COLO829 (cell line): ENCODE measurements at regions not wholly inside any gene's neighbourhood (a gene's known extent, or its start where the extent isn't known, plus 50 kb on each side); places are given as distances from the start of the nearest gene placed in this dataset.
A peak's percentile ranks its signal among the peaks of the same experiment; 100 is the strongest.

ENCODE experiments used
- DNase-seq: peaks from one replicate; pipeline ENCODE4 v3.0.0; 2012; ENCODE audit warnings: low spot score

DNA sequence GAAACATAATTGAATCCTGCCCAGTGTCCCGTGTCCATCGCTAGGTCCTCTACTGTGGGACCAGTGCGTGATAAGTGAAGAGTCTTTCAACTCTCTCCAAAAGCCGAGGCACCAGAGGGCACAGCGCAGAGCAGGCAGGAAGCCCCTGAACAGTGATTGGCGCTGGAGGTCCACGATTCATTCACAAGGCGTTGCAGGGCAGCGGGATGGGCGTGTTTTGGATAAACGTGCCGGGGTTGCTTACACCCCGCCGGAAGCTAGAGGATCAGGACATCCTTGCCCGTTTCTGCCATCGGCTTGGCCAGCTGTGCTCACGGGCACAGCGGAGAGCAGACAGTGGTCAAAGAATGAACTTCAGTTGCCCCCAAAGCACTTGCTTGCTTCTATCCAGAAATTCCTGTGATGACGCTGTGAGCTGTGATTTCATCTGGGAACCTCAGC is 86.0 kb upstream of the PFKP start:
- DNase-seq: no peak

DNA sequence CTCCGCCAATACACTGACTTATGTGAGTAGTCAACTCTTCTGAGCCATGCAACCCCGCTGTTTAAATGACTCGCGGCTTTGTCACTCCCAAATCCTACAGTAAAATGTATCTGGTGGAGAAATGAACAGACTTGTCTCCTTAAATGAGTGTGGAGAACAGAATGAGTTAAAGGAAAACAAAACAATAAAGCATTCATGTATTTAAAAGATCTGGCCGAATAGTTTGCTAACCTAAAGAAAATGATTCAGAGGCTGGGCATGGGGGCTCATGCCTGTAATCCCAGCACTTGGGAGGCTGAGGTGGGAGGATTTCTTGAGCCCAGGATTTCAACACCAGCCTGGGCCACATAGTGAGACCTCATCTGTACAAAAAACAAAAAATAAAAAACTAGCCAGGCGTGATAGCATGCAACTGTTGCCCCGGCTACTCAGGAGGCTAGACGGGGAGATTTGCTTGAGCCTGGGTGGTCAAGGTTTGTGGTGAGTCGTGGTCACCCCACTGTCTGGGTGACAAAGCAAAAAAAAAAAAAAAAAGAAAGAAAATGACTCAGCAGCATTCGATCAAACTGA is 86.5 kb upstream of the PFKP start:
- no peak for DNase-seq

DNA sequence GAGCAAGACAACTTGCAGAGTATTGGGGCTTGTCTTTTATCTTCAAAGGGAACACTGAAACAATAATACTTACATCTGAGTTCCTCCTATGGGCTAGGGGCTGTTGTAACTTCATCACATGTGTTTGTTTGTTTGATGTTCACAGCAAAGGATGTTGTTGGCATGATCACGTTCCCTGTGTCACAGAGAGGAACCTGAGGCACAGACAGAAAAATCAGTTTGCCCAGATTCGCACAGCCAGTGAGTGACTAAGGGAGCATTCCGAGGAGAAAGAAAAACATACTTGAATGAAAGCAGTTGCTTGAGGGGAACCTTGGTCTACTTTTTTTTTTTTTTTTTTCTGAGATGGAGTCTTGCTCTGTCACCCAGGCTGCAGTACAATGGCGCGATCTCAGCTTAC is 87.2 kb upstream of the PFKP start:
- DNase-seq: no peak

DNA sequence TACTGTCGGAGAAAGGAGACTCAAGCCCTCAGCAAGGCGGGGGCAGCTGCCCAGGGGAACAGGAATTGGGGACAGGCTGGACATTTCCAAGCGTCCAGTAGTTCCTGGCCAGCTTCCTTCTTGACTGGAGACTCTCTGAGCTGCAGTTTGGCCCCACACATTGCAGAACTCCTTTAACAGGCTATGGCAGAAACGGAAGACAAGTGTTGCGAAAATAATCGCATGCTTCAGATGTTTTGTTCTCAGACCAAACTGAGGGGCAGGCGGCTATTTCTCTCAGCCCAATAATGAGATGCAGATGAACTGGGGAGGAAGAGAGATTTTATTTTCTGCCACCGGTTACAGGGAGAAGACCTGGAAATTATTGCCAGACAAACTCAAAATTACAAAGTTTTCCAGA is 88.0 kb upstream of the PFKP start:
- DNase-seq: no peak

DNA sequence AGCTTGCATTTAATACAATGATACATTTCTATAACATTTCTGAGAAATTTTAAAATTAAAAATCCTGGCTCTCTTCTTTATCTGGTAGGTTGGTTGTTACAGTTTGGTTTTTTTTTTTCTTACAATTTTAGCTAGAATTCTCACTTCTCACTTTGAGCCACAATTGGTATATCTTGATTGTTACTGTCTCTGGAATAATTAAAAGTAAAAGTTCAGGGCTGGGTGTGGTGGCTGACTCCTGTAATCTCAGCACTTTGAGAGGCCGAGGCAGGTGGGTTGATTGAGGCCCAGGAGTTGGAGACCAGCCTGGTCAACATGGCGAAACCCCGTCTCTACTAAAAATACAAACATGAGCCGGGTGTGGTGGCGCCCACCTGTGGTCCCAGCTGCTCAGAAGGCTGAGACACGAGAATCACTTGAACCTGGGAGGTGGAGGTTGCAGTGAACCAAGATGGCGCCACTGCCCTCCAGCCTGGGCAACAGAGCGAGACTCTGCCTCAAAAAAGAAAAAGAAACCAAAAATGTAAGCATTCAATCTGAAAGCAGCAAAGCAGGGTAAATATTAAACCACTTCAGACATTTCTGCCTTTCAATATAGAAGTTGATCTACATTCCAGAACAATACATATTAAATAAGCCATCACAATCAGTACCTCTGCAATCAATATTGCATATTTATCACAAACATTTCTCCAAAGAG is 88.6 kb upstream of the PFKP start:
- no peak for DNase-seq

DNA sequence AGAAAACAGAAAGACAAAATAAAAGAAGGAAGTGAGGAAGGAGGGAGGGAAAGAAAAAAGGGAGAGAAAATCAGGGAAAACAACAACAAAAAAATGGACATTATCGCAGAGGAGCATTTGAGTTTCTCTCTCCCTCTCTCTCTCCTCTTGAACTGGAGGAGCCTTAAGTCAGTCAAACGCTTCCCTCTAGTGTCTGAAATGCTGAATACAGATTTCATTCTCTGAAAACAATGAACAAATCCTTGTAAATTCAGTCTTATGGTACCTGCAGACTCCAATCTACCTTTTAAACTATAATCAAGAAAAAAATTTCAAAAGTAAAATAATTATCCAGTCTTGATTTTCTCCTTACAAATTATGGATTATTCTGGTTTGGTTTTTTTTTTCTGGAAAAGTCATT is 89.2 kb upstream of the PFKP start:
- peak; percentile 30 for DNase-seq

DNA sequence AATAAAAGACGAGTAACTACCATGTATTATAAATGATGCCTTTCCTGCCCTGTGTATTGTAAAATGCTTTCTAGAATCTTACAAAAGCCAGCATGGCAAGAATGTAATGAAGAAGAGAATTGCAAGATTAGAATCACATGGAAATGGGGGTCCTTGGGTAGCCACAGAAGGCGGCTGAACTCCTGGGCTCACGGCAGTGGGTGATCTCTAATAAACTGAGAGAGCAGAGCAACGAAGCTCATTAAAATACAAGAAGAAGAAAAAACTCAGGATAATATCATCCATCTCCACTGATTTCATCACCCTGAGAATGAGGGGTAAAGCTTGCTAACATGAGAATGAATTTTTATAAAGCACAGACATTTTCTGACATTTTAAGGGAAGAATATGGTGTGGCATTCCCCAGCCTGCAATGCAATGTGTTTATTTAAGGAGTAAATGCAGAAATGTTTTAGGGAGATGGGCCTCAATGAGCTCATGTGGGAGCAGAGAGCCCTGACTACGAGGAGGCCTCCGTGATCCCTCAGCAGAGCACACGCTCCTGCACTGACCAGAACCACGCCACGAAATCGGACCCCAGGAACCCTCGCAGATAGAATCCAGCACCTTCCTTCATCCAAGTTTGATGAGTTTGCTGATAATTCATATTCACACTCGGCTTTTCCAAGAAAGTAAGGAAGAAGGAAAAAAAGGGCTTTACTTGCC is 92.7 kb upstream of the PFKP start:
- DNase-seq: no peak

DNA sequence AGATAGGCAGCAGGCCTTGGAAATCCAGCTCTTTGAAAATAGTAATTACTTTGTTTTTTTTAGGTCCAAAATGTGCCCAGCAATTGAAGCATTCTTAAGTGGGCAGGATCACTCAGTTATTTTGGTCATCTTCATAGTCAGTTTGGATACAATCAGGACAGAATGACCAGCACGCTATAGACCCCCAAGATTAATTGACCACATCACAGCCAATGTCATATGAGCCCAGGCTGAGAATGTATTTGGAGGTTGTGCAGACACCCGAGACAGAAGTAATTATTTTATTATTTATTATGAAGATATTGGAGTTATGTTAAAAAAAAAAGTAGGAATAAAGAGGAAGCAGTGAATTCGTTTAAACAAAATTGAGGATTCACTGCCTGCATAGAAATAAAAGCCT is 93.3 kb upstream of the PFKP start:
- no peak for DNase-seq

DNA sequence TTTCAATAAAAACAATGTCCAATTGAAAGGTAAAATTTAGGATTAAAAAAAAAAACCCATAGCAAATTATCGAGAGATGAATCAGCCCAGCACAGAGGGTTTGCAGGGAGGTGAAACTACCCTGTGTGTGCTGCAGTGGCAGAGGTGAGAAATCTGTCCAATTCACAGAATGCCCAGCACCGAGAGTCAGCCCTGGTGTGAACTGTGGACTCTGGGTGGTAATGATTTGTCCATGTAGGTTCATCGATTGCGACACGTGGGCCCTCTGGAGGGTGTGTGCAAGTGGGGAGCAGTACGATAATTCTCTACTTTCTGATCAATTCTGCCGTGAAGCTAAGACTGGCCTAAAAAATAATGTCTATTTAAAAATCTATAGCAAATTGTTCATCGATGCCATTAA is 94.5 kb upstream of the PFKP start:
- no peak for DNase-seq

DNA sequence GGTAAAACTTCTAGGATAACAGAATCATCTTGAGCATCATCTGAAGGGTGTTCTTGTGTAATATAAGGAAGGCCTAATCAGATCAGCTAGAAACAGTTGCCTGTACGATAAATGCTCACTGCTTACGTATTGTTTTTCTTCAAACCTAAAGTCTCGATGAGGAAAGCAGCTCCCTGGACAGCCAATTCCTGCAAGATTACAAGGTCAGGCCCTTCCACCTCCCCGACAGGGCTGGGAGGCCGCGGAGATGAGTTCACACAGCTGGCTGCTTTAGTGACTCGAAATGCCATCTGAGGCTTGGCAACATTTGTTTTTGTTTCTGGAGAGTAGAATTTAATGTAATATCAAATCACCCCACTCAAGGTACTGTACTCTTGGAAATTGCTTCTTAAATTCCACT is 95.1 kb upstream of the PFKP start:
- DNase-seq: no peak

DNA sequence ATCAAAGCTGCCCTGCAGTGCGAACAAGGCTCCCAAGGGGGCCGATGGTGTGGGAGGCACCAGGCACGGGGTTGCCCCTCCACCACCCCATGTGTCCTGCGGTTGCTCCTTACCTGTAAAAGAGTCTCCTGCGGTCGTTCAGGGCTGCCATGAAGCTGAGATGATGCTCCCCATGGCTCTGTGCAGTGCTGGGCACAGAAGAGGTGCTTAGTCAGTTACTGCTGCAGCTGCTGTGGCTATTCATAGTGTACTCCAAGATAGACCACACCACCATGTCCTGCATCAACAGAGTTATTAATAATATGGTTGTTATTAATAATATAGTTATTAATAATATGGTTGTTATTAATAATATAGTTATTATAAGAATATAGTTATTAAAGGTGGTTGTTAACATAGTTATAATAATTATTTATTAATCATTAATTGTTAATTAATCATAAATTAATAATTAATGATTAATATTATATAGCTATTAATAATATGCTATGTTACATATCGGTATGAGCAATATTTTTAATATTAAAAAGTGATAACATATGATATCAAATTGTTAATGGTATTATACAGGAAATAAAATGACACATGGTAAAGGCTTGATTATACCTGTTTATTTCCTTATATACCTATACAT is 97.0 kb upstream of the PFKP start:
- no peak for DNase-seq

DNA sequence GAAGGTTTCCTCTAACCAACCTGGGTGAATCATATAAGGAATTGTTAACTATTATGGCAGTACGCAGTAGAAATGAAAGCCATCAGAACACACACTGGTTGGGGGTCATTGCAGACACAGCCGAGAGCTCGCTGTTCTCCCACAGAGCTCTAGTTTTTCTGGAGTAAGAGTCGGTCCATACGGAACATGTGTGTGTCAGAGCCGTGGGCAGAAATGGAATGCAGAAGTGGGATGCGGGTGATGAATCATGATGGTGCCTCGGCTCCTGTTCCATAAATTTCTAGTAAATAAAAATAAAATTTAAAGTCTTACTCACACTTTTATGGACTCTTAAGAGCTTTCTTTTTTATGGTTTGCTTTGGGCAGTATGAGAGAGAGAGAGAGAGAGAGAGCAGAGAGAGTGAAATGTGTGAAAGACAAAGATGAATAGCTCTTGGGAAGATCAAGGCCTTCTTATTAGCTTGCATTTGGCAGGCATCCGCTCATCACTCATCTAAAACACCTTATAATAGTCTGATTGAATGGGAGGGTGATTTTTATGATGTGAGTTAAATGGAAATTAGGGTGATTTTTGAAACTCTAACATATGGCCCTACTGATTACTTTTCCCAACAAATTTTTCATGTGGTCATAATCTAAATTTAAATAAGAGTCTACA is 98.8 kb upstream of the PFKP start:
- no peak for DNase-seq

DNA sequence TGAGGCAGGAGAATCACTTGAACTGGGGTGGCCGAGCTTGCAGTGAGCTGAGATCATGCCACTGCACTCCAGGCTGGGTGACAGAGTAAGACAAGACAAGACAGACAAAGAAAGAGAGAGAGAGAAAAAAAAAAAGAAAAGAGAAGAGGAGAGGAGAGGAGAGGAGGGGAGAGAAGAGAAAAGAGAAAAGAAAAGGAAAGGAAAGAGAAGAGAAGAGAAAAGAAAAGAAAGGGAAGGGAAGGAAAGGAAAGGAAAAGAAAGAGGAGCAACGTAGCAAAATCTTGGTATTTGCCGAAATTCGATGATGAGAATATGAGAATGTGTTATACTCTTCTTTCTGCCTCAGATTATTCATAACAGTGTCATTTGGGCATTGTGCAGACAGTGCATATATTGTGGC is 101.2 kb upstream of the PFKP start:
- no peak for DNase-seq

DNA sequence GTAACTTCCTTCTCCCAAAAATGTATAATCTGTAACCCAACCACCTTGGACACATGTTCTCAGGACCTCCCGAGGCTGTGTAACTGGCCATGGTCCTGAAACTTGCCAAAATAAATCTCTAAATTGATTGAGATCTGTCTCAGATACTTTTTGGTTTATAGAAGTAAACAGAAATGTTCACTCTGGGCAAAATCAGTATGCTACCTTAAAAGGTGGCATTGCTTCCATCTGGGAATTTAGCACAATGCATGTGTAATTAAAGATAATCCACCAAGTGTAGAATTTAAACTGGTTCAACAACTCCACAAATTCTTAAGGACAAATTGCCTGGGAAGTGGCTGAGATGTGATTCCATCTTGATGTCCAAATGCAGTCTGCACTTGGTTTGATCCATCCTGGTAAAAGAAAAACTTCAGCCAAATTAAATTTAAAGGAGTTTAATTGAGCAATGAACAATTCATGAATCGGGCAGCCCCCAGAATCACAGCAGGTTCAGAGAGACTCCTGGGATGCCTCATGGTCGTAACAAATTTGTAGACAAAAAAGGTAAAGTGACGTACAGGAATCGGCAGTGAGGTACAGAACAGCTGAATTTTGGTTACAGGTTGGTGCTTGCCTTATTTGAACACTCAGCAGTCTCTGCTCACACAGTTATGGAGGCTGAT is 102.6 kb upstream of the PFKP start:
- DNase-seq: no peak

DNA sequence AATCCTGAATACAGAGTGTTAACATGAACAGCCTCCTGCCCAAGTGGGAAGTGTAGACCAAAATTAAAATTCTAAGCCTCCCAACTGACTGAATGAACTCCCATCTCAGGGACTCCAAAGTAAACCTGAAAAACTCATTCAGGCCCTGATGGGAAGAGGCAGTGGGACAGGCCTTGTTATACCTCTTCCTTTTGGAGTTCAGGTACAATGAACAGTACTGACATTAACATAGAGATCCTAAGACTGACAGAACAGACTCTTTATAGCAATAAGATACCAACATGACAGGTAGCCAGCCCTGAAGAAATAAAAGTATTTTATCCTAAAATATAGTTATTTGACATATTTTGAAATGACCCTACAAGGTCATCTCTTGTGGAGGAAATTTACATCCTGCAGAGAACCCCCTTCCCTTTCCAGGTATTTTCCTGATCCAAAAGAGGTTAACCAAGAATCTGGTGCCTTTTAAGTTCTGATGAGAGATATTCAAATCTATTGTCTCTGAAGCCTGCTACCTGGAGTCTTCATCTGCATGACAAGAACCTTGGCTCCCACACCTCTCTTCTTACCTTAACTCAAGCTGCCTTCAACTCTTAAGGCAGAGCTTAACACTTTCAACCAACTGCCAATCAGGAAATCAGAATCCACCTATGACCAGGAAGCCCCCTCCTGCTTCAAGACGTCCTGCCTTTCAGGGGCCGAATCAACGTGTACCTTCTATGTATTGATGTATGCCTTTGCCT is 103.3 kb upstream of the PFKP start:
- DNase-seq: no peak

DNA sequence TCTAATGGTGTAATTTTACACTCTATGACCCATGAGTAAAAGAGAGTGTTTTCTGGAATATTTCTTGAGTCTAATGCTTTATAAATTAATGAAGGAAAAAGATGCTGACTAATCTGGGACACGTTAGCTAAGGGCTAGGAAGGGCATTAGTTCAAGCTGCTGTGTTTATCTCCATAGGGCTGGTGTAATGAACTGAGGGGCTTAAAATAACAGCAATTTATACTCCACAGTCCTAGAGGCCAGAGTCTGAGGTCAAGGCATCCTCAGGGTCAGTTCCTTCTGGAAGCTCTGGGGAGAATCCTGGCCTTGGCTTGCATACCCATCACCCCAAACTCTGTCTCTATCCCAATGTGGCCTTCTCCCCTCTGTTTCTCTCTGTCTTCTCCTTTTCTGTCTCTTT is 105.2 kb upstream of the PFKP start:
- DNase-seq: no peak

DNA sequence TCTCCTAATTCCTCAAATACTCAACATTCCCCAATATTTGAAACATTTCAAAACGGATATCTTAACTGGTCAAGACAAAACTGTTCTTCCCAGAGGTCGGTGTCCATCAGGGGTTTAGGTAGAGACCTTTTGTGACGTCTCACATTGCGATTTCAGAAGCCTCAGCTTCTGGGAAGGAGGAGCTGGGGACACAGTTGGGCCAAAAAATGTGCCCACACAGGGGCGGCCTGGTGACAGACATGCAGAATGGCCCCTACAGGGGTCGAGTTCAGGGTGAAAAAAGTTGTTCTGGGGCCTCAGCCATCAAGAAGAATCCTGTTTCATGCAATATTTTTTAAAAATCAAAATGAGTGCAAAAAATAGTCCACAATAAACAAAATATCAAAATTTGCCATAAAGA is 108.7 kb upstream of the PFKP start:
- no peak for DNase-seq

DNA sequence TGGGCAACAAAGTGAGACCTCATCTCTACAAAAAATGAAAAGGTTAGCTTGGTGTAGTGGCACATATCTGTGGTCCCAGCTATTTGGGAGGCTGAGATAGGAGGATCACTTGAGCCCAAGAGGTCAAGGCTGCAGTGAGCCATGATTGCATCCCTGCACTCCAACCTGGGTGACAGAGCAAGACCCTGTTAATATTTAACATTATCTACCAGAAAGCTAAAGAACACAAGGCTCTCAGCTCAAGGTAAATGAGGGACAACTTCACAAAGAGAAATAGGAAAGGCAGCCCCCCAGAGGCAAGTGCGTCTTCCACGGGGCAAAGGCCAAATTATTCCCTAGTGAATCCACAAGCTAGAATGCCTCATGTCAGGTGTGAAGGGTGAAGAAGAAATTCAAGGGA is 109.6 kb upstream of the PFKP start:
- no peak for DNase-seq

DNA sequence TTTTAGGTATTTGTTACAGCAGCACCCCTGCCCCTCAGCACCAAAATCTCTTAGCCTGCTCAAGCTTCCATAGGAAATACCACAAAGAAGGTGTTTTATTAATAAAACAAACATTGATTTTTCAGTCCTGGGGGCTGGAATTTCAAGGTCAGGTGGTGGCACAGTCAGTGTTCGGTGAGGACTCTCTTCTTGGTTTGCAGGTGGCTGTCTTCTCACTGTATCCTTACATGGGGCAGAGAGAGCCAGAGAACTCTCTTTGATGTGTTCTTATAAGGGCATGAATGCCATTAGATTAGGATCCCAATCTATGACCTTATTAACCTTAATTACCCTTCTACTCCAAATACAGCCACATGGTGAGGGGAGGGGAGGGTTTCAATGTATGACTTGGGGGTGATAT is 112.3 kb upstream of the PFKP start:
- no peak for DNase-seq

DNA sequence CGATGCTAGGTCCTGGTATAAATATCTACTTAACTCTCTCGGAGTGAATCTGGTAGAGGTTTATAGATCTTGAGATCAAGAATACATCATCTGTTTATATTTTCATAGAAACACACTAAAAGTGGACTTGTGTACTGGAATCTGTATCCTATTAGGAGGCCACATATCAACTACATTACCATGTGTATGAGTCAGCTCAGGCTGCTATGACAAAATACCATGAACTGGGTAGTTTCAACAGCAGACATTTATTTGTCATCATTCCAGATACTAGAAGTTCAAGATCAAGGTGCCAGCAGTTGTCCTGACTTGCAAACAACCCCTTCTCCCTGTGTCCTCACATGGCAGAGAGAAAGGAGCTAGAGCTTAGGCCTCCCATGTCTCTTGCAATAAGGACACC is 113.9 kb upstream of the PFKP start:
- DNase-seq: no peak

DNA sequence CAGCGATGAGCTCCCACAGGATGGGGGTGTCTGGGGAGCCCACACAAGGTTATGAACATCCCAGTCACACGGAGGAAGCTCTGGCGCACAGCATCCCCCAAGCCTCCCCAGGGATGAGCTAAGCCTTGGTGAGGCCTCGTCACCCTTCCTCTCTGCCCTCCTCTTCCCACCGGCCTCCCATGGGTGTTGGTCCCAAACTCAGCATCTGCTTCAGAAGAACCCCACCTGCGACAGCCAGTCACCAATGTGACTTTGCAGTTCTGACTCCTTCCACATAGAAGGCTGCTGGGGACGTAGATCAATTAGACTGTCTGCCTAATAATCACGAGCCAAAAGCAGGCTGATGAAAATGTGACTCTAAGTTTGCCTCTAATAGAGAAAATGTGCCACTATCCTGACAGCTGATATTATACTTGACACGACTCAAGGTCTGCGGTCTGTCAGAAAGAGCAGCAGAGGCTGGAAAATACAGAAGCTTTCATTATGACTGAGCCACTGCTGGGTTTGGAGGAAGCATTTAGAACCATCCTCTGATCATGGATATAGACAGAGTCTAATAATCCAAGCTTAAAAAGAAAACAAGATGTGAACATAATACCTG is 116.0 kb upstream of the PFKP start:
- no peak for DNase-seq
